SK-N-MC (cell line): ENCODE measurements at regions not wholly inside any gene's neighbourhood (a gene's known extent, or its start where the extent isn't known, plus 50 kb on each side); places are given as distances from the start of the nearest gene placed in this dataset.

Experiments
- EZH2 ChIP-seq: fragments of 200-600 bp; sonication (generic); IDR thresholded peaks from one replicate; pipeline ENCODE4 v1.6.1; 2017; ENCODE audit warnings: antibody characterized with exemption
- POLR2AphosphoS5 ChIP-seq: IDR thresholded peaks from 2 replicates; pipeline ENCODE4 v1.6.1; 2012; ENCODE audit warnings: mild to moderate bottlenecking, low read depth, low read length, borderline replicate concordance

- TF ChIP-seq EZH2 (no peak), POLR2AphosphoS5 (no peak)
Observed at GRCh38 chr12:78579846-78580245, 284.7 kb upstream of the SYT1 start.
